T-cell (primary cell): ENCODE measurements at regions not wholly inside any gene's neighbourhood (a gene's known extent, or its start where the extent isn't known, plus 50 kb on each side); places are given as distances from the start of the nearest gene placed in this dataset.
"Not testable (repeated sequence)": the region's sequence is repeated elsewhere in the genome, so short reads cannot be mapped to it uniquely, and the experiment has no call there.

Experiments
- ATAC-seq, 4 experiments: fragments of 200-7000 bp in 3 of 4; fragments of 150-1000 bp in 1 of 4; cut with Tn5 transposase; replicated peaks in 1 of 4; 1 replicate in 3 of 4; 2 replicates in 1 of 4; pipeline ENCODE4 v1.10.0; 2021; ENCODE audit warnings: moderate library complexity in 3 of 4, mild to moderate bottlenecking in 2 of 4, moderate number of reproducible peaks in 1 of 4
- CTCF ChIA-PET, 2 donors: fragments of 300-600 bp; sonication (Branson Sonifier 250); formaldehyde crosslinking; loops; one replicate each; lab custom pipeline; 2022; ENCODE audit warnings: antibody characterized with exemption in 2 of 2; lab: Charles Lee
- POLR2A ChIA-PET, 2 donors: fragments of 300-600 bp; sonication (Branson Sonifier 250); formaldehyde crosslinking; loops; one replicate each; lab custom pipeline; 2022; ENCODE audit warnings: antibody characterized with exemption in 2 of 2; lab: Charles Lee
- DNase-seq, 35 experiments: peaks; one replicate each; pipeline versions ENCODE4 v3.0.0 to v3.0.0-alpha.2; 2013 to 2023
- H3K27ac ChIP-seq: one replicate; pipeline ENCODE4 v1.5.1; 2013; ENCODE audit warnings: low read length
- H3K27me3 ChIP-seq, 2 experiments: replicated peaks in 1 of 2; 1 replicate in 1 of 2; 2 replicates in 1 of 2; pipeline versions ENCODE4 v1.6.1 to v1.7.0; 2013; ENCODE audit warnings: low read length in 1 of 2, mixed read lengths in 1 of 2; ENCODE audit not compliant: control insufficient read depth in 2 of 2, insufficient read depth in 2 of 2; ENCODE audit errors: extremely low read depth in 1 of 2
- H3K36me3 ChIP-seq, 2 donors: 1 replicate in 1 of 2; 2 replicates in 1 of 2; pipeline versions ENCODE4 v1.6.1 to v1.7.0; 2013; ENCODE audit warnings: low read length in 1 of 2; ENCODE audit not compliant: control insufficient read depth in 2 of 2, insufficient read depth in 1 of 2; ENCODE audit errors: extremely low read depth in 1 of 2
- H3K4me1 ChIP-seq, 2 experiments: 1 replicate in 1 of 2; 2 replicates in 1 of 2; pipeline versions ENCODE4 v1.6.1 to v1.7.0; 2013; ENCODE audit warnings: low read length in 2 of 2, mixed read lengths in 1 of 2; ENCODE audit not compliant: insufficient read depth in 2 of 2, control insufficient read depth in 1 of 2; ENCODE audit errors: extremely low read depth in 1 of 2
- H3K4me3 ChIP-seq, 2 donors: 1 replicate in 1 of 2; 2 replicates in 1 of 2; pipeline versions ENCODE4 v1.5.1 to v1.7.0; 2013; ENCODE audit warnings: mild to moderate bottlenecking in 2 of 2, low read length in 1 of 2, moderate library complexity in 1 of 2; ENCODE audit not compliant: control insufficient read depth in 1 of 2; ENCODE audit errors: extremely low read depth in 1 of 2
- H3K9me3 ChIP-seq: 2 replicates; pipeline ENCODE4 v1.7.0; 2013
- H3K27ac Mint-ChIP-seq, 2 donors: one replicate each; pipeline ENCODE4 v1.8.0; 2020 to 2021; ENCODE audit warnings: mild to moderate bottlenecking in 2 of 2, mixed read lengths in 2 of 2
- H3K27me3 Mint-ChIP-seq, 2 donors: one replicate each; pipeline ENCODE4 v1.8.0; 2021 to 2022; ENCODE audit warnings: mixed read lengths in 2 of 2
- H3K36me3 Mint-ChIP-seq: one replicate; pipeline ENCODE4 v1.8.0; 2021; ENCODE audit warnings: mixed read lengths
- H3K4me1 Mint-ChIP-seq, 3 donors: one replicate each; pipeline ENCODE4 v1.8.0; 2020 to 2022; ENCODE audit warnings: mixed read lengths in 3 of 3, mild to moderate bottlenecking in 1 of 3
- H3K4me3 Mint-ChIP-seq, 3 donors: one replicate each; pipeline ENCODE4 v1.8.0; 2020 to 2022; ENCODE audit warnings: mild to moderate bottlenecking in 3 of 3, mixed read lengths in 3 of 3, moderate library complexity in 3 of 3
- H3K9me3 Mint-ChIP-seq, 3 donors: one replicate each; pipeline ENCODE4 v1.8.0; 2020 to 2022; ENCODE audit warnings: mixed read lengths in 3 of 3
- WGBS: methylation state at CpG from one replicate; pipeline ENCODE4 v1.1.5; 2013; ENCODE audit warnings: missing lambda C conversion rate; ENCODE audit not compliant: insufficient coverage; 5-methylcytosine and 5-hydroxymethylcytosine counted together

DNA sequence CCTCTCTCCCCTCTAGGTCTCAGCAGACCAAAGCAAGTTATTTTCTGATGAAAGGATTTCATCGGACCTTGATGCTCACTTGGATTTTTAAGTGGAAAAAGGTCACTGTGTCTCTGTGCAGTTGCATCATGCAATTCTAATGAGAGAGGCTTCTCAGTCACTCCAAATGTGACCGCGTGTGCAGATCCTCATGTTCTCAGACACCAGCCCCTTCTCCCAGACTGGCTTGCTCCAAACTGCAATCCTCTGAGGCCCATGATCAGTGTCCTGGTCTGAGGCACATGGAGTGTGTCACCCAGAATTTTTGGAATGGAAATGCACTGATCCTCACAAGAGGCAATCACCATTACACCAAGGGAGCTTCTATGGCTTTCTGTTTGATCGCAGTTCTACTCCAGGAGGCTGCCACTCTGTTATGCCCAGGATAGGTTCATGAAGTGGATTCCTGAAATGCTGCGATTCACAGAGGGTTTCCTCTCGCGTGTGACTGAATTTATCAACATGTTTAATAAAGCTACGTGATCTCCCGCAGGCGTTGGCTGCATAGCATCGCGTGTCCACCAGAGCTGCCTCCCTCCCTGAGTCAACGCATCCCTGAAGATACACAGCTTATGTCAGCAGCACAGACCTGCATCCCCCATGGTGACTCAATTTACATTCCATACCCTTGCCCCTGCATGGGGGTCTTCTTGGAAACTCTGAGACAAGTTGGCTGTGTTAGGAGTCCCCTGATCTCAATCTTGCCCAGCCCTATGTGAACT, 544.6 kb upstream of the B3GAT1 start:
- H3K4me3 Mint-ChIP-seq: no peak overlapping the region
- Histone ChIP-seq H3K9me3 (no peaks in the 10 kb centered on the region), H3K4me3 (no peak overlapping the region), H3K36me3 (no peaks in the 10 kb centered on the region), H3K27ac (no peak overlapping the region), H3K27me3 (peaks cover 0 to 13% of the 10 kb centered on the region in 2 experiments), H3K4me1 (no peaks in the 10 kb centered on the region)
- POLR2A ChIA-PET: no interaction called here
- H3K36me3 Mint-ChIP-seq: no peaks in the 10 kb centered on the region
- peaks cover 13 to 15% of the 10 kb centered on the region in 2 donors for H3K27me3 Mint-ChIP-seq
- no peak for ATAC-seq
- H3K27ac Mint-ChIP-seq: no peak overlapping the region
- 100% methylated on average over 2 of the region's 13 CpGs for WGBS
- no peaks in the 10 kb centered on the region for H3K4me1 Mint-ChIP-seq
- H3K9me3 Mint-ChIP-seq: no peaks in the 10 kb centered on the region
- CTCF ChIA-PET: no interaction called here
- peak in 1 of 35 experiments; percentile 14 for DNase-seq

DNA sequence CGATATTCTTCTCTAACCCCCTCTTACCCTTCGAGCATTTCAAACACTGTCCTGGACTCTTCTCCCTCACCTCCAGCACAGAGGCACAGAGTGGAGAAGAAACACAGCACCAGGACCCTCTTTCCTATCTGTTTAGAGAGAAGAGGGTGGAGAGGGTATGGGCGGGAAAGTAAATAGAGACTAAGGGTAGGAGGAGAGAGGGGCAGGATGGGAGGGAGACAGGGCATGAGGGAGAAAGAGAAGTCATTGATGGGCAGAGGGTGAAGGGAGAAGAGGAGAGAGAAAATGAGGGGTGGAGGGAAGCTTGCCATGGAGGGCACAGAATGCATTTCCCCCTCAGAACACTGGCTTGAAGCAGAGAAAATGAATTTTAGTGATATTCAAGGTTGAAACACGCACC, 543.9 kb upstream of the B3GAT1 start:
- H3K4me3 ChIP-seq, POLR2A ChIA-PET, DNase-seq, H3K36me3 ChIP-seq, CTCF ChIA-PET, H3K4me1 Mint-ChIP-seq, H3K36me3 Mint-ChIP-seq, H3K9me3 ChIP-seq, ATAC-seq, H3K4me1 ChIP-seq, H3K9me3 Mint-ChIP-seq, H3K27ac Mint-ChIP-seq, H3K4me3 Mint-ChIP-seq, H3K27ac ChIP-seq: not testable (repeated sequence)
- H3K27me3 ChIP-seq: peaks cover 0 to 13% of the 10 kb centered on the region in 2 experiments
- H3K27me3 Mint-ChIP-seq: peaks cover 16 to 18% of the 10 kb centered on the region in 2 donors
- WGBS: no CpG with 5 or more reads among the region's 4 CpGs

DNA sequence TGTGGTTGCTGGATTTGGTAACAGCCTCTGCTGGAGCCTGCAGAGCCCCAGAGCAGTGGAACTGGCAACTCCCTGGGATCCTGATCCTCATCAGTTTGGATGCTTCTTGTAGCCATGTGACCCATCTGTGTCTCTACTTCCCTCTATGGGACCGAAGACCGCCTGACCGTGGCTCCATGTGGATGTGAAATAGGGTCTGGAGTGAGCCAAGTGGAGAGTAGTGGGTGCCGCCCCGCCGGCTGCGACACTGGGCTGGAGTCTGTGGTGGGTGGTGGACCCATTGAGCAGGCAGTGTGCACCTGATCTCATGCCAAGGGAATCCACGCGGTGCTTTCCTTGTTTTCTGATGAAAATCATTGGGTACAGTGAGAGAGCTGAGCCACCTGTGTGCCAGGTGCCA, 543.2 kb upstream of the B3GAT1 start:
- 90% methylated on average over 9 of the region's 9 CpGs for WGBS
- no peaks in the 10 kb centered on the region for H3K36me3 ChIP-seq
- ChIA-PET POLR2A (no interaction called here), CTCF (no interaction called here)
- no peaks in the 10 kb centered on the region for H3K4me1 Mint-ChIP-seq
- DNase-seq: no peak
- no peak overlapping the region for H3K27ac ChIP-seq
- no peak overlapping the region for H3K4me3 ChIP-seq
- peaks cover 16 to 19% of the 10 kb centered on the region in 2 donors for H3K27me3 Mint-ChIP-seq
- no peak overlapping the region for H3K27ac Mint-ChIP-seq
- H3K4me3 Mint-ChIP-seq: no peak overlapping the region
- no peaks in the 10 kb centered on the region for H3K9me3 ChIP-seq
- ATAC-seq: no peak
- H3K36me3 Mint-ChIP-seq: no peaks in the 10 kb centered on the region
- H3K4me1 ChIP-seq: no peaks in the 10 kb centered on the region
- H3K9me3 Mint-ChIP-seq: no peaks in the 10 kb centered on the region
- peaks cover 0 to 13% of the 10 kb centered on the region in 2 experiments for H3K27me3 ChIP-seq

DNA sequence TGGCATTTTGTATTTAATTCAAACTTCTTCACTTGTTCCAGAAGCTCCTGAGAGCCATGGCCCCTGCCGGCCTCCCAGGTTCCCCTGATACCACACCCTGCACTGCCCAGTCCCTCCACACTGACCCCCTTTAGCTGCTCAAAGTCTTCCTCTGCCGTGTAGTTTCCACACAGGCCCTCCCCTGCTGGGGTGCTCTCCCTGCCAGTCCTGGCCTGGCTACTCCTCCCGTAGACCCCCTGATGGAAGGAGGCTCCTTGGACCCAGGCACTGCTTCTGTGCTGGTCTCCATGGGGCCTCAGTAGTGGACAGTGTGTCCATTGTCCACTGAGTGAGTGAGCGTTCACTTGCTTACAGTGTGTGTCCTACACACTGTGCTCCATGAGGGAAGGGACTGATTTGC, 542.4 kb upstream of the B3GAT1 start:
- H3K4me1 ChIP-seq, H3K4me3 ChIP-seq, H3K27ac ChIP-seq, H3K4me3 Mint-ChIP-seq, H3K4me1 Mint-ChIP-seq, H3K27ac Mint-ChIP-seq, ATAC-seq, H3K36me3 ChIP-seq, DNase-seq, H3K9me3 ChIP-seq, H3K36me3 Mint-ChIP-seq, CTCF ChIA-PET, H3K9me3 Mint-ChIP-seq, POLR2A ChIA-PET: not testable (repeated sequence)
- peaks cover 0 to 13% of the 10 kb centered on the region in 2 experiments for H3K27me3 ChIP-seq
- 83% methylated on average over 2 of the region's 4 CpGs for WGBS
- H3K27me3 Mint-ChIP-seq: peaks cover 16 to 20% of the 10 kb centered on the region in 2 donors

DNA sequence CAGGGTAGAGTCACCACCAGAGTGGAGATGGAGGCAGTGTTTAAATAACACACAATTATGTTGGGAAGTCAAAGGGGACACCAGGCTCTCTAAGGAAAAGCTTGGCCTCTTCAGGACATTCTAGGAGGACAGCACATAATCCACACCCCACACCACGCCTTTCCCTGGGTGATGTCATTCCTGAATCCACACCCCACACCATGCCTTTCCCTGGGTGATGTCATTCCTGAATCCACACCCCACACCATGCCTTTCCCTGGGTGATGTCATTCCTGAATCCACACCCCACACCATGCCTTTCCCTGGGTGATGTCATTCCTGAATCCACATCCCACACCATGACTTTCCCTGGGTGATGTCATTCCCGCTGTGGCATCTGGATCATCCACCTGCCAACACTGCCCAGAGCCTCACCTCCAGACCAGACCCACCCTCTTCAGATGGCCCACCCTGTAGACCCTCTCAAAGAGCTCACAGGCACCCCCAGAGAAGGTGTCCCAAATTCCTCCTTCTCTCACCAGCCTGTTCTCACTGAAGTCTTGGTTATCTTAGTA, 541.5 kb upstream of the B3GAT1 start:
- DNase-seq, H3K4me1 ChIP-seq, H3K4me3 Mint-ChIP-seq, H3K36me3 ChIP-seq, H3K9me3 ChIP-seq, ATAC-seq, H3K27ac ChIP-seq, H3K9me3 Mint-ChIP-seq, H3K4me1 Mint-ChIP-seq, CTCF ChIA-PET, H3K27ac Mint-ChIP-seq, H3K36me3 Mint-ChIP-seq, POLR2A ChIA-PET, H3K4me3 ChIP-seq: not testable (repeated sequence)
- H3K27me3 Mint-ChIP-seq: peaks cover 16 to 24% of the 10 kb centered on the region in 2 donors
- whole genome bisulfite sequencing: 44% methylated on average over 1 of the region's 2 CpGs
- peaks cover 0 to 13% of the 10 kb centered on the region in 2 experiments for H3K27me3 ChIP-seq

DNA sequence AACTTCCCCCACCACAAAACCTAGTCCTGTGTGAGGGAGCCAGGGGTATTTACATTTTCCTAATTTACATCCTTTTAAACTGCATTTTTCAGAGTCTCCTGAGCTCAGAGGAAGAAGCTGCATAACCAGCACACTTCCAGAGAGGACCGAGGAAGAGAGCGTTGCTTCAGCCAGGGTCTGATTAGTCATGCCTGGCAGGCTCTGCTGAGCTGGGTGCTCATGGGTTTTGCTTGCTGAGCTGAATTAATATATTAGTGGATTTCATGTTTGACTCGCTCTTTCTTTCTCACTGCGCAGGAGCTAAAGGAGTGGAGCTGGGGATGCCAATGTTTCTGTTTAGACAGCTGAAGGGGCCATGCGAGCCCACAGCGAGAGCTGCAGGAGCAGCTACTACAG, 539.3 kb upstream of the B3GAT1 start:
- Mint-ChIP-seq H3K27me3 (peaks cover 16 to 22% of the 10 kb centered on the region in 2 donors), H3K27ac (no peak overlapping the region), H3K36me3 (no peaks in the 10 kb centered on the region), H3K4me1 (no peaks in the 10 kb centered on the region), H3K4me3 (no peak overlapping the region), H3K9me3 (no peaks in the 10 kb centered on the region)
- peaks cover 0 to 9% of the 10 kb centered on the region in 2 experiments for H3K27me3 ChIP-seq
- no peak overlapping the region for H3K4me3 ChIP-seq
- no peaks in the 10 kb centered on the region for H3K36me3 ChIP-seq
- POLR2A ChIA-PET: no interaction called here
- DNase-seq (no peak), ATAC-seq (no peak)
- WGBS: 76% methylated on average over 6 of the region's 6 CpGs
- H3K4me1 ChIP-seq: no peaks in the 10 kb centered on the region
- H3K27ac ChIP-seq: no peak overlapping the region
- CTCF ChIA-PET: no interaction called here
- H3K9me3 ChIP-seq: no peaks in the 10 kb centered on the region
